HEK293T (cell line): ENCODE measurements at regions not wholly inside any gene's neighbourhood (a gene's known extent, or its start where the extent isn't known, plus 50 kb on each side); places are given as distances from the start of the nearest gene placed in this dataset.

ENCODE experiments used
- BHLHE40 ChIP-seq: fragments of 450-650 bp; IDR thresholded peaks from 2 replicates; pipeline ENCODE4 v1.6.1; 2016; ENCODE audit warnings: mild to moderate bottlenecking, moderate library complexity, borderline replicate concordance
- CTBP1 ChIP-seq: fragments of 450-650 bp; IDR thresholded peaks from 2 replicates; pipeline ENCODE4 v1.6.1; 2016; ENCODE audit warnings: borderline replicate concordance
- FOXK2 ChIP-seq: fragments of 450-650 bp; IDR thresholded peaks from 2 replicates; pipeline ENCODE4 v1.6.1; 2016; ENCODE audit warnings: mild to moderate bottlenecking
- FOXM1 ChIP-seq: fragments of 450-650 bp; IDR thresholded peaks from 2 replicates; pipeline ENCODE4 v1.6.1; 2017; ENCODE audit warnings: mild to moderate bottlenecking, borderline replicate concordance
- HDGF ChIP-seq: fragments of 450-650 bp; IDR thresholded peaks from 2 replicates; pipeline ENCODE4 v1.6.1; 2017; ENCODE audit warnings: antibody characterized with exemption, borderline replicate concordance
- LEF1 ChIP-seq: fragments of 450-650 bp; IDR thresholded peaks from 2 replicates; pipeline ENCODE4 v1.6.1; 2017; ENCODE audit warnings: mild to moderate bottlenecking, borderline replicate concordance
- PKNOX1 ChIP-seq: fragments of 450-650 bp; IDR thresholded peaks from 2 replicates; pipeline ENCODE4 v1.6.1; 2016
- TARDBP ChIP-seq: fragments of 450-650 bp; IDR thresholded peaks from 2 replicates; pipeline ENCODE4 v1.6.1; 2016
- ZNF384 ChIP-seq: fragments of 450-650 bp; IDR thresholded peaks from 2 replicates; pipeline ENCODE4 v1.6.1; 2016

- TF ChIP-seq BHLHE40 (no peak), LEF1 (no peak), TARDBP (no peak), HDGF (no peak), FOXM1 (no peak), FOXK2 (no peak), ZNF384 (no peak), CTBP1 (no peak), PKNOX1 (no peak)
These were observed 226.2 kb upstream of the SMC2 start for GRCh38 chr9:103867886-103868285.
